A172 (cell line): ENCODE measurements at regions not wholly inside any gene's neighbourhood (a gene's known extent, or its start where the extent isn't known, plus 50 kb on each side); places are given as distances from the start of the nearest gene placed in this dataset.
A peak's percentile ranks its signal among the peaks of the same experiment; 100 is the strongest.
"Not testable (repeated sequence)": the region's sequence is repeated elsewhere in the genome, so short reads cannot be mapped to it uniquely, and the experiment has no call there.

Experiments
- DNase-seq: peaks from one replicate; pipeline ENCODE4 v3.0.0-alpha.2; 2015; ENCODE audit warnings: low spot score

DNA sequence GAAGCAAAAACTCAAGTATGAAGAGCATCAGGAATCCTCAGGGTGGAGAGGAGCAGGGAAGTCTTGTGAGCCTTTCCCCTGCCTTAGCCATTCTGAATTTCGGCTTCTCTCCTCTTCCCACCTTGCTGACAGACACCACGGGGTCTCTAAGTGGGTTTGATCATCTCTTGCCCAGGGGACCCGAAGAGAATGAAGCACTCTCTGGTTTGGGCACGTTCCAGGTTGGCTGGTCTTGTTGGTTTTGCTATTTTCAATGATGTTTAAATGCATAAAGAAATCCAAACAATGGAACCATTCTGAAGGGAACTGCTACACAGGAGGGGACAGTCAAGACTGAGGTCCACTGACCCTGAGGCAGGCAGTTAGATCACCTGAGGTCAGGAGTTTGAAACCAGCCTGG is 131.7 kb downstream of the PXDC1 start:
- DNase-seq, result no peak

DNA sequence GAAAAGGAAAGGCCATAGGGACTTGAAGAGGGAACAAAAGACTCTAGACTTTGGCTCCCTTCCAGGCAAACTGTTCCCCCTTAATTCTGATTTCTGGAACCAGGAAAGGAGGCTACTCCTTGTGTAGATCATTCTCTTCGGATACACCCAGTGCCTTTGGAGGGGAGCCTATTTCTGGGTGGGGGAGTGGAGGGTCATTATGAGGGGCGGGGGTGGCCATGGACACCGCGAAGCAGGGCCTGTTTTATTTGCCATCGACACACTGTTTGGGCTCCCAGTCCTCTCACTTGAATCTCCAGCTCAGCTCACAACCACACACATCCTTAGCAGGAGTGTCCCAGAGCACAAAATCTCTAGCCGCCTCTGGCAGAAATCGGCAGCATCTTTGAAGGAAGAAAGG is 132.3 kb downstream of the PXDC1 start:
- no peak for DNase-seq

DNA sequence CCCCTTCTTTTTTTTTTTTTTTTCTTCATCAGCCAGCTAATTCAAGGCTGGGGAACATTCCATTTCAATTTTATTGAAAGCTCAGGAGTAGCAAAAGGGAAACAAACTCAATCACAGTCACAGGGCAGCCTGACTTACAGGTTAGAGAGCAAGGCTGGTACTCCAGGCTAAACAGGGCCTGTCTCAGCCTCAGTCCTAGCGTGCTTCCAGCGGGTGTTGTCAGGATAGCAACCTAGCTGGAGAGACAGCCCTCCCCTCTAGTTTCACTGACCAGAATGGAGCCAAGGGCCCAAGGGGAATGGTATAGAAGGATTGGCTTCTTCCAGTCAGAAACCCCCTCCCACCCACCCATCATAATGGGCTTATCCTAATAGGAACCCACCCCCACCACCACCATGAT is 132.9 kb downstream of the PXDC1 start:
- no peak for DNase-seq

DNA sequence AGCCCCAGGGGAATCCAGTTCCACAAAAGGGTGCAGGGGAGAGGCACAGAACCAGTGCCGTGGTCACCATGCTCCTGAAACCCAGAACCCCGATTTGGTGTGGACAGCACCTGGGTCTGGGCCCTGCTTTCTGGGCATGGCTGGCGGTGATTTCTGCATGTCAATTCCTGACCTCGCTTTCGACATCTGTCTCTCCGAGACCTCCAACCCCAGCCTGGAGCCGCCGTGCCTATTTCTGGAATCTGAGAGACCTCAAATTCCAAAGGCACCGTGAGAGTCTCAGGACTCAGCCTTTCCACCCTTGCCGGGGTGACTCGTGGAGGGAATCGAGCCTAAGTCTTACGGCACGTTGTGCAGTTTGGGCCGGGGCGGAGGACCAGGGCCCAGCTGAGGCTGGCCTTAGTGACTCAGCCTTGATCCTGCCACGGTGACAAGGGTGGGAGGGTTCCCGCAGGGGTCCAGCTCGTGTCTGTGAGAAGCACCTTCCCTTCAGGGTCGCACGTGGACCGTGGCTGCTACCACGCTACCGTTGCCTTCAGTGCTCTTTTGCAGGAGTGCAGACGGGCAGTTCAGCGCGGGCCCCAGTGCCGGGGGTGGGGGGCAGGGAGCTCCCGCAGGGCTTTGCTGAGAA is 133.7 kb downstream of the PXDC1 start:
- no peak for DNase-seq

DNA sequence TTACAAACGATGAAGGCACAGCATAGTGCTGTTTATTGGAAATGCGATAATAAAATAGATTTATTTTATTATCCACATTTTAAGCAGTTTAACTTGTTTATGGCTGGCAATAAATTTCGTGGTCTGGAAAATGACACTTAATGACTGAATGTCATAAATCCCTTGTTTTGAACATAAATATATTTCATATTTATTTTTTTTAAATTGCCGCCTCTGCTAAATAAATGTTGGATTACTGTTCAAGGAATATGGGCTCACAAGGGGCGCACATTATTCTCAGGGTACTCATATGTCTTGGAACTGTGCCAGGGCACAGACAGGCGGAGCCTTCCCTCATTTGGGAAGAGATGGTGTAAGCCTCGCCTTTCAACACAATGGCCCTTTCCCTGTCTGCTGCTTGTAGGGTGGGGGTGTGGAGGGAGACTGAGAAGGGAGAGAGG is 134.3 kb downstream of the PXDC1 start:
- no peak for DNase-seq

DNA sequence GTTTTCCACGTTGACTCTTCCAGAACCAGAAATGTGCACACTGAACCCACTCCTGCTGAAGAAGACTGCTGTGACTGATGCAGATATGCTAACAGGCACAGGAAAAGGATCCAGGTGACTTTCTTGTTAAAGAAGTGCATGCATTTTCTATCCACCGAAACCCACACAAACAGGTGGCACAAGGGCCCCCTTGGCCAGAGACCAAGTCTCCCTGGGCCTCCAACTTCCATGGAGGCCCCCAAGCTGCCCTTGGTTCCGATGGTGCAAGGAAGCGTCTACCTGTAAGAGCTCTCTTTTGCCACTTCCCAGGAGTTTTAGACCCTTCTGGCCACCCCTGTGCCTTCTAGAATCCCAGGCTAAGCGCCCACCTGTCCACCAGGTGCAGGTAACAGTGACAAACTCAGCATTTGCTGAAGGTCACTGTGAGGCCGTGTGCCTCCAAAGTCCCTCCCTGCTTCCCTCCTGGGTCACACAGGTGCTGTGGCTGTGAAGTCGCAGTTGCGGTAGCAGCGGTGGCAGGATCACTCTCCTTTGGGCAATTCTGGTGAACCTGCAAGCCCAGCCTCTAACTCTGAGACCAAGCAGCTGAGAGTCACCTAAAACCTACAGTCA is 134.8 kb downstream of the PXDC1 start:
- no peak for DNase-seq

DNA sequence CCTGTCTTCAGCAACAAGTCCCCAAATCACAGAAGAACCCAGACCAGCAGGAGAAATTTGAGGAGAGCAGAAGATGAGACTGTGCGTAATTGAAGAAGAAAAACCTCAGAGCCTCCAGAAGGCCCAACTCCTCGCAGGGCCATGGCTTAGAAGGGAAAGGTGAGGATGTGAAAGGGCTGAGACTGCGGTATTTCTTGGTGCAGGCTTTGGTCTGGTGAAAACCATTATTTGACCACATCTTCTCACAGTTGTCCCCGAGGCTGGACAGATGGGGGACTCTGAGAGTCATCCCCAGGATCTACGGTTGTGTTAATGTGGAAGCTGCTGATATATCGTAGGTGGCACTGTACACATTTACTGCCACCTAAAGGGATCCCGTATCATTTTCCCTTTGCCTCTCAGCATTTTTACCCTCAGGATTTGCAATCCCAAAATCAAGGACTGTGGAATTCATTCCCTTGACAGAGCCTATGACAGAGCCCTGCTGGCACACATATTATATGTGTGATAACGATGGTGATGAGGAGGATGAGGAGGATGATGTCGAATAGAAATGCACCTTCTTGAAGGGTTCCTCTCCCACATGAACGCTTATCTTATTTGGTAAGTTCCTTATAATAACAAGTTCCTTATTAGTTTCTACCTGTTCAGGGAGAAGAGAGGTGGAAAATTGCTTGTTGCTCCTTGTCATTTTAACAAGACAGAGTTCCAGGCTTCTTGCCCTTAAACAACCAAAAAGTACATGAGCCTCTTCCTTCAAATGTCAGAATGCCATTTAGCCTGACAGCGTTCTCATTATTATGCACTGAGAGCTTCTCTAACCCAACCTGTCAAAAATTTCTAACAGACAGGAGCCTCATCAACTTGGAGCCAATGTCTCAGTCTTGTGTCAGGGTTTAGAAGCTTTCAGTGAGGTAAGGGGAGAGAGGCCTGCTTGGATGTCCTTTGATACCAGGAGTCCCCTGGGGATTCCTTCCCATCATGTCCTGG is 135.8 kb downstream of the PXDC1 start:
- no peak for DNase-seq

DNA sequence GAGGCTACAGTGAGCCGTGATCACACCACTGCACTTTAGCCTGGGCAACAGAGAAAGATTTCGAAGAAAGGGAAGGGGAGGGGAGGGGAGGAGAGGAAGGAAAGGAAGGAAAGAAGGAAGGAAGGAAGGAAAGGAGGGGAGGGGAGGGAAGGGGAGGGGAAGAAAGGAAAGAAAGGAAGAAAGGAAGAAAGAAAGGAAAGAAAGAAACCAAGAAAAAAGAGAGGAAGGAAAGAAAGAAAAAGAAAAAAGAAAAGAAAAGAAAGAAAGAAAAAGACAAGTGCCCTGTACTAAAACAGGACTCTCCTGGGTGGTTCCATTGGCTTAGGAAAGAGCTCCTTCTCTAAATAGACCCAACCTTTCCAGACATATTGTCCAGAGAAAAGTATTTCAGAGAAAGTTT is 136.6 kb downstream of the PXDC1 start:
- DNase-seq, result no peak

DNA sequence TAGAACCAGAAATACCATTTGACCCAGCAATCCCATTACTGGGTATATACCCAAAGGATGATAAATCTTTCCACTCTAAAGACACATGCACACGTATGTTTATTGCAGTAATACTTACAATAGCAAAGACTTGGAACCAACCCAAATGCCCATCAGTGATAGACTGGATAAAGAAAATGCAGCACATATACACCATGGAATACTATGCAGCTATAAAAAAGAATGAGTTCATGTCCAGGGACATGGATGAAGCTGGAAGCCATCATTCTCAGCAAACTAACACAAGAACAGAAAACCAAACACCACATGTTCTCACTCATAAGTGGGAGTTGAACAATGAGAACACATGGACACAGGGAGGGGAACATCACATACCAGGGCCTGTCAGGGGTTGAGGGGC is 137.9 kb downstream of the PXDC1 start:
- not testable (repeated sequence) for DNase-seq

DNA sequence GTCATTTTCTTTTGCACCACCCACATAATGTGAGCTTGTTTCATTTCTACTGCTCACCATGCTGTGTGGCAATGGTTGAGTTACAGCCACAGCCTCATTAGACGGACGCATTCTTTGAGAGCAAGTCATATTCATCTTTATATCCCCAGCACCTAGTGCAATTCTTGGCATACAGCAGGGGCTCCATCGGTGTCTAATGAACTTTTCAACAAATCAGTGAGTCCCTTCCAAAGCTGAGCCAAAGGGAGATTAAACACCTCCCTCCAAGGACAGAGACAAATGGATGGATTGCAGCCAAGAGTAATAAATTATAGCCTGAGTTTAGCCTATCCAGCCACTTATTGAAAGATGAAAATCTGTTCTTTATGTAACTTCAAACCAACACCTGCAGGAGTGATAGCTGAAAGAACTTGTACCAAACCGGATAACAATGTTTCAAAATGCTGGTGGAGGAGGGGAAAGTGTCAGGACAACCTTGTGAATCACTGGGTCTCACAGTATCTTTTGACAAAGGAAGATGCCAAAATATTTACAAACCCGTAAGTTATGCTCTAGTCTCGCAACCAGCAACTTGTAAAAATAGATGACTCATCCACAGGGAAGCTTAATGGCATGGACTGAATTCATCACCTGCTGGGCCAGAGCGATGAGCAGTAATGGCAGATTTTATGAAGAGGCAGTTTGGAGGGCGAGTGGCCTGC is 139.0 kb downstream of the PXDC1 start:
- peak; percentile 99 for DNase-seq

DNA sequence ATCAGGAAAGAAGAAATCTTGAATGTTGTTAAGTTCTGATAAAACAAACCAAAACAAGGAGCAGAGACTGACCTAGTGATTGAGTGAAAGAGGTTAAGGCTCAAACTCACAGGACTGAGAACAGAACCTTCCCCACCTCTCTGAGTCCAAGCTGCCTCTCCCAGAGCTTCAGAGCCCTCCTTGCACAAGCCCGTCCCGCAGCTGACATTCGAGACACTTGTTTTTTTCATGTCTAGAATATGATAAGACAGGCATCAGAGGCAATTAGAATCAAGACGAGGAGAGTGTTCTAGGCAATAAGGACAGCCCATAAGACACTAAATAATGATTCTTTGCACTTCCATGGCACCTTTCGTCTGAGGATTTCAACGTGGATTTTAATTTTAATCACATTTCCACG is 140.6 kb downstream of the PXDC1 start:
- no peak for DNase-seq

DNA sequence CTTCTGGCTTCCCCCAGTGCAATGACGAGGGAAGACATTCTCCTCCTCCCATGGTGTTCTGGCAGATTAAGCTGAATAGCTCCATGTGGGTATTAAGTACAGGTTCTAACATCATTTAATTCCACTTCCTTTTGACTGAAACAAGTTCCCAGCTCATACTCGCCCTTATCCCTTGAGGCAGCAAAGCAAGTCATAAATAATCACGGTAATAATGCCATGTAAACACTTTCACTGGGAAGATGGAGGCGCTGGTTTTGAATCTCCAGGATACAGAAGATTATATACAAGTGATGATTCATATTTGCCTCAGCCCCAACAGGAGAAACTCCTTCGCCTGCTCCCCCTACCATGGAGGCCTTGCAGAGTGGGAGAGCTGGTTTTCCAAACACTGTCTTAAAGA is 141.3 kb downstream of the PXDC1 start:
- DNase-seq, result peak; percentile 75

DNA sequence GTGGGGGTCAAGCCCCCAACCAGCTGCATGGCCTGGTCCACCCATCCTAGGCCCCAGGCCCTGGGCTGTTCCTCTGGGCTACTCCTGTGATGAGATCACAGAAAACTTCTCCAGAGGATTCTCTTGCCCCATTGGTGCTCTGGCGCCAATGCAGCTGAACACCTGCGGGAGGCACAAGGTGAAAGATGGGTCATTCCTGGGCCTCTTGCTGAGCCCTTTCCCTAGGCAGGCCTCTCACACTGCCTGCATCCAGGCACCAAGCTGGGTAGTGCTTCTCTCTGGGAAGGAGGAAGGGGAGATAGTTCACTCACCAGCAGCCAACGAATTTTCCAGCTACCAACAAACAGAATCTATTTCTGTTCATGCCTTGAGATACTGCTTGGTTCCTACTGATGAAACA is 142.1 kb downstream of the PXDC1 start:
- no peak for DNase-seq

DNA sequence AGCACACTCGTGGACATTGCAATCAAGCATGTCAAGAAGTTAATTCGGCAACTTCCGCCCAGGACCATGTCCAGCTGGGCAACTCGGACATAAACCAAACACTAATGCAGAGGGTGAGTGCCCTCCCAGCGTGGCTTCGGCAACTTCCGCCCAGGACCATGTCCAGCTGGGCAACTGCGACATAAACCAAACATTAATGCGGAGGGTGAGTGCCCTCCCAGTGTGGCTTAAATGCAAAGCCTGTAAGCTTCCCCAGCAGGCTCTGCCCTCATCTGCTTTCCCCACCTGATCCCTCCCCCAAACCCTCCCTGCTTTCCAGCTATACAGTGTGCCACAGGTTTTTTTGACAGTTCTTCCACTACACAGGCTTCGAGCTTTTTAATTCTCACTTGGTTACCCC is 143.4 kb downstream of the PXDC1 start:
- DNase-seq, result no peak

DNA sequence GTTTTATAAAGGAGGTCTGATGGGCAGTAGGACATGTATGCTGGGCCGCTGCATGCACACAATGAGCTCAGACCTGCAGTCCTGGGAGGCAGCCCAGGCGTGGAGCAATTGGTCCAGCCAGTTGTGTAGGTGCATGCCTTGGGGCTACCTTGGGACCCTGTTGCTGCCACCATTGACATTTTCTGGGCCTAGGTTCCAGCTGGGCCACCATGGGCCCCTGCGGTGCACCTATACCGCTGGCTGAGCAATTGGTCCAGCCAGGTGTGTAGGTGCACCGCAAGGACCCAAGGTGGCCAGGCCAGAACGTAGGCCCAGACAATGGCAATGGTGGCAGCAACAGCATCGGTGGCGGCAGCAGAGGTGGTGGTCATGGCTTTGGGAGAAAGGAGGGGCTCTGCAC is 143.9 kb downstream of the PXDC1 start:
- DNase-seq, result no peak

DNA sequence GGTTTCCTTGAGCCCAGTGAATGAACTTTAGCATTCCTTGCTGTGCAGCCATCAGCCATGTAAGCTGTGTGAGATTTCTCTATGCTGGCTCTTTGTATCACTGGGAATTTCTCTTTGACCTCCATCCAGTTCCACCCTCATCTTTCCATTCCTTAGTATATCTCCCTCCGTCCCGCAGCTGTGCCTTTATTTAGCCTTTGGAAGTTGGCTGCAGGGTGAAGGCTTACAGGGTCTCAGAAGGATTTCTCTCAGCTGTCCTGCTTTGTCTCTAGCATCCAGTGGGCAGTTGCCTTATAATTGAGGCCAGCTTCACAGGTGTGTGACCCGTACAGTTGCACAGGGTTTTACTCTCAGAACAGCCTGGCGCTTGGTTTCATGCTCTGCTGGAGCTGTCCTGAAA is 144.3 kb downstream of the PXDC1 start:
- DNase-seq, result no peak

DNA sequence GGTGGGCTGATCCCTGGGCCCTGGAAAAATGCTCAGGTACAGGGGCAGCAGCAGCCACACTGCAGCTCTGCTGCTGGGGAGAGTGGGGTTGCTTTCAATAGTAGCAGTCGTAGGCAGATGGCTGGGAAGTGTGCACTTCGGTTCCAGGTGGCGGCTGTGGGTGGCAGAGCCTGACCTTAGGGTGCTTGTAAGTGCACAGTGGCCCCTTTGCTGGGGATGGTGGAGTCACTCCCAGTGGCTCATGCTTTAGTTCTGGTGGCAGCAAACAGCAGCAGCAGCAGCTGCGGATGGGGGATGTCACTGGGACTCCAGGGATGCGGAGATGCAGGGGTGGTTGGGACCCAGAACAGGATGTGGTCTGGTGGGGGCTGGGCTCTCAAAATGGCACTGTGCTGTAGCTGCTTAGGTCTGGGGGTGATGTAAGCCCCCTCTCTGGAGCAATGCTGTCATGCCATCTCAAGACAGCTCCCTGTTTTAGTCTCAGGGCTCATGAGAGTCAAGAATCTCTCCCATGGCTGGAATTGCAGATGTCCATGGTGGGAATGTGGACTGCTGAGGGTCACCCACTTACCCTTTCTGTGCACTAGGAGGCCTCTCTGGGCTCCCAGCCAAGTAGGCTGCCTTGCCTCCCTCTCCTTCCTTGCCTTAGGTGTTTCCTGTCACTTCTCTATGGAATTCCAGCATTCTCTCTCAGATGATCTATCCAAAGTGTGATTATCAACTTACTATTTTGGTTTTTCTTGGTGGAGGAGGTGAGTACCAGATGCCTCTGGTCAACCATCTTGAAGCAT is 146.7 kb upstream of the SLC22A23 start:
- DNase-seq, result no peak

DNA sequence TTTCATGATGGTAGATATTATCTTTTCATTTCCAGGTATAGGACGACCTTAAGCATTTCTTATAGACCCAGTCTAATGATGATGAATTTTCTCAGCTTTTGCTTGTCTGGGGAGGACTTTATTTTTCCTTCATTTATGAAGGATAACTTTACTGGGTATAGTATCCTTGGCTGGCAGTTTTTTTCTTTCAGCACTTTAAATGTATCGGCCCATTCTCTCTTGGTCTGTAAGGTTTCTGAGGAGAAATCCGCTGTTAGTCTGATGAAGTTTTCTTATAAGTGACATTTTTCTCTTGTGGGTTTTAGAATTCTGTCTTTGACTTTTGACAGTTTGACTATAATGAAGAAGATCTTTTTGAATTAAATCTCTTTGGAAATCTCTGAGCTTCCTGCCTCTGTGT is 144.7 kb upstream of the SLC22A23 start:
- DNase-seq, result no peak

DNA sequence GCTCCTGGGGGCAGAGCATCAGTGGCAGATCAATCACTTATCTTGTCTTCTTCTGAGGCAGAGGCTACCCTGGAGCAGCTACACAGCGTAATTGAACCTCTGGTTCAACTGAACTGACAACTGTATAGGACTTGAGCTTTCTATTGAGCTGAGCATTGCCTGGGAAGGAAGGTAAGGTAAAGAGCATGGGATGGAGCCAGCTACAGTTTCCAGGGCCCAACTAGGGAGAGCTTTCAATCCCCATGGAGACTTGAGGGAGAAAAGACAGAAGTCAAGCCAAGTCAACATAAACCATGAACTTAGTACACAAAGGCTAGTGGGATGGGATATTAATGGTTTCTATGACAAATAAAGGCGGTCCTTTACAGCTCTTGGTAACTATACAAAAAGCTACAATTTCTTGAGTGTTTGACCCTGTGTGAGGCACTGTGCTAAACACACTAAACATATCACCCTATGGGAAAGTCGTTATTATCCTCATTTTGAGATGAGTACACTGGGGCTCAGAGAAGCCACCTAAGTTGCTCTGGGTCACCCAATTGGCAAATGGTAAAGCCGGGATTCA is 140.7 kb upstream of the SLC22A23 start:
- DNase-seq, result no peak

DNA sequence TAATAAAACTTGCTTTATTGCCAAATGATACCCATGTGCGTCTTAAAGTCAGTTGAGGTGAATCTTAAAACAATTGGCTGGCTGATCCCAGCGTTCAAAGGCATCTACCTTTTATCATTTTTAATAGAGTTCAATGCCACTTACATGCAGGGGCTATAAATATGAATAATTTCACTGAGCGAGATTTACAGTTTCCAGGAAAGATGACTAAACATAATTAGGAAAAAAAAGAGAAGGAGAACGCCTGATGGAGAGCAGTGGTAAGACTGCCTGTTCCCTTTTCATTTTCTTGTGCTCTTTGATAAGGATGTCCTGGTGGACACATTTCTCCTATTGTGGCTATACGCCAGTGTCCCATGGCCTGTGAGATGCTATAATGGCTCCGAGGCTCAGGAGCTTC is 139.9 kb upstream of the SLC22A23 start:
- DNase-seq, result no peak

DNA sequence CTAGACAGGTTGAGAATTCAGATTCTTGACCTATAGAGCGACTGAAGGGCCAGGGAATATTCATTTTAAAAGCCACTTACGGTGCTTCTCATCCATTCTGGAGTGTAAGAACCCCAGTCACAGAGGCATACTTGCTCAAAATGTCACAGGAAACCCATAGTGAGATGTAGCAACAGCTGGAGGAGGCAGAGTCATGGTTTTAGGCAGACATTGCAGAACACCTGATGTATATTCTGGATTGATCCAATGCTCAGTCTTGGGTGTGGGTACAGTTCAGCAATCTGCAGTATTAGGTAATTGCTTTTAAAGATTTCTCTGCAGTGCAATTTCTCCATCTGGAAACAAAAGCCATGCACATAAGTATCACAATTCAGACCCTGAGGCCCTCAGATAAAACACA is 137.4 kb upstream of the SLC22A23 start:
- no peak for DNase-seq
